ENCODE measurements at regions not wholly inside any gene's neighbourhood (a gene's known extent, or its start where the extent isn't known, plus 50 kb on each side); places are given as distances from the start of the nearest gene placed in this dataset.

DNA sequence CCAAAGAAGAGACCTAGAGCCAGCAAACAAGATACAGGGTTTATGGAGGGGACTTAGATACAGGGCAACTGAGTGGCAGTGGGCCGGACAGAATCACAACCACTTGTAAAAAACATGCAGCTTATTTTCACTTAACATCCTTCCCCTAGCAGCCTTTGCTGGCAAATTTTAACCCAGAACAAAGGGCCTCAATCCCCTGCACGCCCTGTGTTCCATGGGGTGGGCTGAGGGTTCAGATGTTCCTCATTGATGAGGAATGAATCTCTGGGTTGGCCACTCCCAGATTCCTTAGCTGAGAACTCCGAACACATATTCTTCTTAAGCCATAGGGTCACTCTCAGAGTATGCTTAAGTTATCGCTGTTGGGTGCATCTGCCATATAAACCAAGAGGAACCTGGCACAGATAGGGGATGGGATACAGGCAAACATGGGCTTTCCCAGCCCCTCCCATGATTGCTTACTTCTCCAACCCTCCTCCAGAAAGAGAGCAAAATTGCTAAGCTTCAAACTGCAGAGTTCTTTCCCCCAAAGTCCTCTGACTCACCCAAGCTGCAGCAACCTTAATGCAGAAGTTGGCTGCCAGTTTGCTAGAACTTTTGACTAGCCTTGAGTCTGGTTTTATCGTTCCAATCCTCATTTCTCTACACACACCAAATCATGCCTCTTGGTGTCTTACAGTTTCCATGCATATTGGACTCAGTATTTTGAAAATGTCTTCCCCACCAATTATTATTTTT lies 146.9 kb downstream of the CD47 start:
- in situ Hi-C loops (cut with HindIII; ENCODE audit: low sequenced_read_pairs) = no loop called here

GRCh38 chr3:107942951-107943749 lies 147.7 kb downstream of the CD47 start:
- in situ Hi-C loops (cut with HindIII; ENCODE audit: low sequenced_read_pairs) = no loop called here

DNA sequence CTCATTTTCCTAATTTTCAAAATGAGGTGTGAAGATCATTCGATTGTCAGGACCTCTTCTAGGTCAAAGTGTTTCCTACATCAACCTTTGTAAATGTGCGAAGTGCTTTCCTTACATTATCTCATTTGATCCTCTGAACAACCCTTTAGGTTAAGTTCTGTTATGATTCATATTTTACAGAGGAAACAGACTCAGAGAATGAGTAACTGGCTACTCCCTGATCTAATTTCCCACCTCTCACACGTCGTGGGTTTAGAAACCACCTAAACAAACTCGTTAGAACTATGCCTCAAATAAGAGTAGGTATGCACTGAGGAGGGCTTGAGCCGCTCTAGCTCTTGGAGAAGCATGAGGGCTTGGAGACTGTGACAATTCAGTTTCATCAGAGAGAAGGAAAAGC lies 148.6 kb downstream of the CD47 start:
- in situ Hi-C loops (cut with HindIII; ENCODE audit: low sequenced_read_pairs) = no loop called here

GRCh38 chr3:107939691-107940442 lies 151.0 kb downstream of the CD47 start:
- in situ Hi-C loops (cut with HindIII; ENCODE audit: low sequenced_read_pairs) = no loop called here

GRCh38 chr3:107938143-107938542 lies 152.7 kb downstream of the CD47 start:
- in situ Hi-C loops (cut with HindIII; ENCODE audit: low sequenced_read_pairs) = no loop called here

DNA sequence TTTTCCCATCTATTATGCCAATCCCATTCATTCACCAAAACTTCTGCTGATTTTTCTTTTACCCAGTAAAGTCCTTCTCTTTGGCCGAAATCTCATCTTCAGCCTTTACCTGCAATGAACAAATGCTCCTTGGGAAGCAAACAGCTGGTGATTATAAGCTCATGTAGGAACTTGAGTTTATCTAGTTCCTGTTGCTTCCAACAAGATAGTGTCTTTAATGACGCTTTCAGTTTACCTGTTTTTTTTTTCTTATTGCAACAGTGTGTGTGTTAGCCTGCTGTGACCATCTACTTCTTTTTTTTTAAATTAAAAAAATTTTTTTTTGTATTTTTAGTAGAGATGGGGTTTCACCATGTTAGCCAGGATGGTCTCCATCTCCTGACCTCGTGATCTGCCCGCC lies 156.0 kb downstream of the CD47 start:
- in situ Hi-C loops (cut with HindIII; ENCODE audit: low sequenced_read_pairs) = loop anchor here (5.0 kb wide), 1 partner anchor 43 kb away; no protein-coding TSS in a partner anchor

GRCh38 chr3:107933450-107933849 lies 157.4 kb downstream of the CD47 start:
- in situ Hi-C loops (cut with HindIII; ENCODE audit: low sequenced_read_pairs) = loop anchor here (5.0 kb wide), 1 partner anchor 41 kb away; no protein-coding TSS in a partner anchor

GRCh38 chr3:107931326-107931725 lies 159.5 kb downstream of the CD47 start:
- in situ Hi-C loops (cut with HindIII; ENCODE audit: low sequenced_read_pairs) = loop anchor here (5.0 kb wide), 1 partner anchor 39 kb away; no protein-coding TSS in a partner anchor

DNA sequence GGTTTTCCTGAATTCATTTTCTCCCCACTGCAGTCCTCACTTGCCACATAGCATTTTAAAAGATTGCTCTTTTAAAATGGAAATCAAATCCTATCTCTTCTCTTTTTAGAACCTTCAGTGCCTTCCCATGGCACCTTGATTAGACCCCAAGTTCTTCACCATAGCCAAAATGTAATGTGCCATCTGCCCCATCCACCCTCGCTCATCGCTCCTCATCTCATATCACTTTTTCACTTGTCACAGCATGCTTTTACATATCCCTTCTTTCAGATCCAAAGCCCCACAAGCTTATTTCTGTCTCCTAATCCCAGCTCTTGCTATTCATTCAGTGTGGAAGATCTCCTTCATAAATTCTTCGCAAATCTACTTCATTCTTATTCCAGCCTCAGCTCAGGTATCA lies 161.7 kb downstream of the CD47 start:
- in situ Hi-C loops (cut with HindIII; ENCODE audit: low sequenced_read_pairs) = no loop called here

DNA sequence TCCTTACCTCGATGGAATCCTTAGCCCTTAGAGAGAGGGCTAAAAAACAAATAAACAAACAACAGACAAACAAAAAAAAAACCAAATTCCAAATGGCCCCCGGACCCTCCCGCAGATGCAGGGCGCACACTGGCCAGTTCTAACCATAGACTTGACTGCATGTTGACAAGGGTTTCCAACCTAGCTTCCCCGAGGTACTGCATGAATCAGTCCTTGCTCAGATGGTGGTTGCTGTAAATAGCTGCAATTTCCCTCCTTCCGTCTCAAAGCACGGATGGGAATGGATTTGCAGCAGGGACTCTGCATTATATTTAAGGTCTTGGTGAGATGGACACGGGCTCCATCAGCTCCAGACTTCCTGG lies 162.8 kb downstream of the CD47 start:
- in situ Hi-C loops (cut with HindIII; ENCODE audit: low sequenced_read_pairs) = no loop called here

DNA sequence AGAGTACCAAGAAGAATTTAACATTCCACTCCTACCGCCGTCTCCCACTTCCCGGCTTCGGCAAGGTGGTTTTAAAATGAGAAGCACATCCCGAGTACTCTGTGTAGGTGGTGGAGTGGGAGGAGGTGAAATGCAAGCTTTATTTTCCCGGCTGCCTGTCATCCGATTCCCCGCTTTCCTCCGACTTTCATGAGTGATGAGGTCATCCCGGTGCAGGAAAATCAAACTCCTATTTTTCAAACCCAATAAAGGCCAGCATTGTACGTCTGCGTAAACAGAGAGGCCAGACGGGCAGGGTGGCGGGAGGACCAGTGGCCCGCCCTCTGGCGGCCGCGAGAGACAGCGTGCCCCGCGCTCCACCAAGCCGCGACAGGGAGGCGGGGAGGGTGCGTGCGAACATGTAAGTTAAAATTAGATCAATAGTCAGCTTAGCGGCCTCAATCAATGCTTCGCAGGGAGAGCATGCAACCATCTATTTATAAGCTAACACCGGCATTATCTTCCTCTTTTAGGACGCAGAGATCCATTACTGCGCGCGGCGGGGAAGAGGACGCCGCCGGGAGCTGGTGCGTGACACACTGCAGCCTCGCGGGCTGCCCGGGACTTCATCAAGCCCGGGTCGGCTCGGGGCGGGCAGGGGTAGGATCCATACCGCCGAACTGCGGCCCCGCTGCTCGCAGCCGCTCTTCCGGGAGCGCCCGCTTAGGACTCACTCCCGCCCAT lies 163.3 kb downstream of the CD47 start:
- in situ Hi-C loops (cut with HindIII; ENCODE audit: low sequenced_read_pairs) = no loop called here

GRCh38 chr3:107925851-107926250 lies 165.0 kb downstream of the CD47 start:
- in situ Hi-C loops (cut with HindIII; ENCODE audit: low sequenced_read_pairs) = no loop called here

GRCh38 chr3:107921038-107921437 lies 169.8 kb downstream of the CD47 start:
- in situ Hi-C loops (cut with HindIII; ENCODE audit: low sequenced_read_pairs) = loop anchor here (5.0 kb wide), 1 partner anchor 239 kb away; no protein-coding TSS in a partner anchor

DNA sequence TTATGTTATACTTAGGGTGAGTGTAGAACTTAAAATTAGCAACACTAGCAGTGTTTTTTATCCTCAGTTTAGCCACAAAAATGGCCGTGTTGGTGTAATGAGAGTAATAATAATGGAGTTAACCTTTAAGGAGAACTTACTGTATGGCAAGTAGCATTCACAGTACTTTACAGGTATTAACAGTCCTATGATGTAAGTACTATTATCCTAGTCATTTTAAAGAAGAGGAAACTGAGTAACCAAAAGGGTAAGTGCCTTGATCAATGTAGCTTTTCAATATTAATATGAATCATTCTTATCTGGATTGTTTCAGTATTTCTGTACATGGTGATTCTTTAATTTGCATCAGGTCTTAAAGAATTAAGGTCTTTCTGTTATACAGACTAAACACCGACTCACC lies 170.3 kb downstream of the CD47 start:
- in situ Hi-C loops (cut with HindIII; ENCODE audit: low sequenced_read_pairs) = loop anchor here (5.0 kb wide), 1 partner anchor 238 kb away; no protein-coding TSS in a partner anchor

- in situ Hi-C loops (cut with HindIII; ENCODE audit: low sequenced_read_pairs) = no loop called here
These were observed 171.6 kb downstream of the CD47 start for GRCh38 chr3:107919239-107919638.

DNA sequence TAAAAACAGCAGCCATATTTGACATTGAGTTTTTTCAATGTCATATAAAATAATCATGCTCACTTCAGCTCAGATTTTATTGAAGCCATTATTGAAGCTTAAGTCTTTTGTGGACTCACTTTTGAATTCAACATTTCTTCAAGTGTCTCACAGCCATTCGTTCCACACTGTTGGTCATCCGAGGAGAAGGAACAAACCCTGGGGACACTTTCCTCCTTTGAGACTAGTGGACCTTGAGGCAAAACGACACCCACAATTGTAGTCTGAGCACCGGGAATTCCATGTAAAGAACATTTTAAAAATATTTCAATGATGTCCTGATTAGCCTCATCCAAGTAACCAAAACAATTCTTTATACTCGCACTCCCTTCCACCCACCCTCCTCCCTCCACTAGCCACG lies 174.7 kb downstream of the CD47 start:
- in situ Hi-C loops (cut with HindIII; ENCODE audit: low sequenced_read_pairs) = no loop called here

- in situ Hi-C loops (cut with HindIII; ENCODE audit: low sequenced_read_pairs) = no loop called here
These were observed 175.1 kb downstream of the CD47 start for GRCh38 chr3:107915706-107916105.

GRCh38 chr3:107913701-107914100 lies 177.1 kb downstream of the CD47 start:
- in situ Hi-C loops (cut with HindIII; ENCODE audit: low sequenced_read_pairs) = no loop called here

GRCh38 chr3:107911337-107912000 lies 179.4 kb downstream of the CD47 start:
- in situ Hi-C loops (cut with HindIII; ENCODE audit: low sequenced_read_pairs) = no loop called here

- in situ Hi-C loops (cut with HindIII; ENCODE audit: low sequenced_read_pairs) = no loop called here
These were observed 180.0 kb downstream of the CD47 start for GRCh38 chr3:107910713-107911259.
